ENCODE measurements at regions not wholly inside any gene's neighbourhood (a gene's known extent, or its start where the extent isn't known, plus 50 kb on each side); places are given as distances from the start of the nearest gene placed in this dataset.
"Not testable (repeated sequence)": the region's sequence is repeated elsewhere in the genome, so short reads cannot be mapped to it uniquely, and the experiment has no call there.

- not testable (repeated sequence) for TF ChIP-seq FOXP2 (optimal IDR thresholded peaks at IDR 0.05; ENCODE audit: control extremely low read depth, extremely low read length, insufficient read depth); POLR2AphosphoS5 (IDR thresholded peaks at IDR 0.05; ENCODE audit: borderline replicate concordance, low read depth, low read length)
Measured at GRCh38 chr6:131504387-131504786, 68.6 kb upstream of the ARG1 start.
